GM21526 (cell line): ENCODE measurements at regions not wholly inside any gene's neighbourhood (a gene's known extent, or its start where the extent isn't known, plus 50 kb on each side); places are given as distances from the start of the nearest gene placed in this dataset.

Source experiments
- ATAC-seq: cut with Tn5 transposase; IDR thresholded peaks from one replicate; pipeline ENCODE4 v1.9.1; 2021; ENCODE audit warnings: moderate library complexity; ENCODE audit not compliant: unreplicated experiment, low FRiP score

GRCh38 chrX:106341823-106342222, 173.7 kb downstream of the PWWP3B start:
- no peak for ATAC-seq

GRCh38 chrX:106356580-106356979, 188.5 kb downstream of the PWWP3B start:
- no peak for ATAC-seq

- ATAC-seq, result no peak
These were observed 195.1 kb downstream of the PWWP3B start for GRCh38 chrX:106363214-106363613.

- peak; percentile 79 for ATAC-seq
These were observed 210.5 kb downstream of the PWWP3B start for GRCh38 chrX:106378616-106379015.

GRCh38 chrX:106391284-106391911, 220.4 kb upstream of the RADX start:
- no peak for ATAC-seq

- no peak for ATAC-seq
These were observed 219.4 kb upstream of the RADX start for GRCh38 chrX:106392346-106392745.

- no peak for ATAC-seq
These were observed 213.8 kb upstream of the RADX start for GRCh38 chrX:106397788-106398538.

- ATAC-seq, result no peak
These were observed 209.7 kb upstream of the RADX start for GRCh38 chrX:106401965-106402559.

GRCh38 chrX:106404512-106404911, 207.3 kb upstream of the RADX start:
- ATAC-seq, result no peak

- ATAC-seq, result peak; percentile 93
These were observed 196.4 kb upstream of the RADX start for GRCh38 chrX:106415276-106415895.

- no peak for ATAC-seq
These were observed 175.1 kb upstream of the RADX start for GRCh38 chrX:106436691-106437090.

- no peak for ATAC-seq
These were observed 174.4 kb upstream of the RADX start for GRCh38 chrX:106437407-106437806.

- ATAC-seq, result no peak
These were observed 161.4 kb upstream of the RADX start for GRCh38 chrX:106450405-106450804.

GRCh38 chrX:106451933-106452332, 159.8 kb upstream of the RADX start:
- ATAC-seq, result no peak

- no peak for ATAC-seq
These were observed 156.8 kb upstream of the RADX start for GRCh38 chrX:106454991-106455390.

GRCh38 chrX:106457802-106458201, 154.0 kb upstream of the RADX start:
- no peak for ATAC-seq

- ATAC-seq, result no peak
These were observed 144.4 kb upstream of the RADX start for GRCh38 chrX:106467422-106467821.

GRCh38 chrX:106467943-106468342, 143.8 kb upstream of the RADX start:
- no peak for ATAC-seq

GRCh38 chrX:106468433-106468832, 143.3 kb upstream of the RADX start:
- ATAC-seq, result no peak

GRCh38 chrX:106479920-106480319, 131.9 kb upstream of the RADX start:
- no peak for ATAC-seq

GRCh38 chrX:106481341-106481740, 130.4 kb upstream of the RADX start:
- ATAC-seq, result no peak
